Fibroblast of lung (primary cell): ENCODE measurements at regions not wholly inside any gene's neighbourhood (a gene's known extent, or its start where the extent isn't known, plus 50 kb on each side); places are given as distances from the start of the nearest gene placed in this dataset.

ENCODE experiments used
- DNase-seq, 2 donors: peaks; one replicate each; pipeline versions ENCODE4 v3.0.0 to v3.0.0-alpha.2; 2010; ENCODE audit warnings: low read depth in 2 of 2
- H2AFZ ChIP-seq: 2 replicates; pipeline ENCODE4 v1.5.1; 2012; ENCODE audit warnings: low read length, control low read depth, inconsistent platforms
- H3K27ac ChIP-seq: 2 replicates; pipeline ENCODE4 v1.5.1; 2011; ENCODE audit warnings: low read length, control low read depth; ENCODE audit not compliant: insufficient read depth
- H3K27me3 ChIP-seq: 2 replicates; pipeline ENCODE4 v1.5.1; 2011; ENCODE audit warnings: mild to moderate bottlenecking, low read length; ENCODE audit not compliant: control insufficient read depth, insufficient read depth
- H3K36me3 ChIP-seq: 2 replicates; pipeline ENCODE4 v1.5.1; 2011; ENCODE audit warnings: low read length; ENCODE audit not compliant: control insufficient read depth, insufficient read depth
- H3K4me1 ChIP-seq: 2 replicates; pipeline ENCODE4 v1.5.1; 2011; ENCODE audit warnings: low read length; ENCODE audit not compliant: control insufficient read depth, insufficient read depth; ENCODE audit errors: extremely low read depth
- H3K4me2 ChIP-seq: 2 replicates; pipeline ENCODE4 v1.5.1; 2011; ENCODE audit warnings: low read length, control low read depth; ENCODE audit not compliant: insufficient read depth; ENCODE audit errors: extremely low read depth
- H3K4me3 ChIP-seq, 4 experiments: fragments of 200-600 bp in 1 of 4; sonication (generic) in 1 of 4; replicated peaks in 1 of 4; 2 replicates each; pipeline ENCODE4 v1.5.1; 2011 to 2016; ENCODE audit warnings: low read length in 4 of 4, low read depth in 3 of 4, mild to moderate bottlenecking in 3 of 4, control low read depth in 2 of 4, inconsistent platforms in 1 of 4, mixed read lengths in 1 of 4; ENCODE audit not compliant: insufficient read depth in 1 of 4; ENCODE audit errors: control extremely low read depth in 1 of 4
- H3K79me2 ChIP-seq: 2 replicates; pipeline ENCODE4 v1.5.1; 2012; ENCODE audit warnings: mild to moderate bottlenecking, low read length, inconsistent platforms; ENCODE audit not compliant: control insufficient read depth, insufficient read depth
- H3K9ac ChIP-seq: 2 replicates; pipeline ENCODE4 v1.5.1; 2011; ENCODE audit warnings: mild to moderate bottlenecking, low read length, control low read depth; ENCODE audit not compliant: insufficient read depth
- H3K9me3 ChIP-seq: 2 replicates; pipeline ENCODE4 v1.5.1; 2012; ENCODE audit warnings: low read depth, low read length; ENCODE audit not compliant: control insufficient read depth, insufficient read depth
- H4K20me1 ChIP-seq: 2 replicates; pipeline ENCODE4 v1.5.1; 2011; ENCODE audit warnings: low read length; ENCODE audit not compliant: control insufficient read depth, insufficient read depth; ENCODE audit errors: extremely low read depth
- CTCF ChIP-seq, 2 donors: IDR thresholded peaks in 1 of 2; conservative IDR thresholded peaks in 1 of 2; 1 replicate in 1 of 2; 2 replicates in 1 of 2; pipeline ENCODE4 v1.5.1; 2011 to 2012; ENCODE audit warnings: low read length in 2 of 2, control low read depth in 1 of 2, inconsistent platforms in 1 of 2, low read depth in 1 of 2, mild to moderate bottlenecking in 1 of 2
- EZH2 ChIP-seq: IDR thresholded peaks from 2 replicates; pipeline ENCODE4 v1.5.1; 2012; ENCODE audit warnings: low read length, control low read depth, mild to moderate bottlenecking; ENCODE audit errors: missing control alignments

GRCh38 chr18:7479756-7480155 lies 87.4 kb upstream of the PTPRM start:
- no peaks in the 10 kb centered on the region for H3K27me3 ChIP-seq
- TF ChIP-seq CTCF (conservative IDR thresholded peaks at IDR 0.05 in 1 of 2, IDR thresholded peaks at IDR 0.05 in 1 of 2; ENCODE audit: low read depth in 1 of 2, low read length in 2 of 2) (no peak), EZH2 (no peak)
- peak in 1 of 2 donors; percentile 15 for DNase-seq
- H4K20me1 ChIP-seq = no peaks in the 10 kb centered on the region
- H2AFZ ChIP-seq = no peak overlapping the region
- no peak overlapping the region for H3K9ac ChIP-seq
- H3K27ac ChIP-seq = no peak overlapping the region
- no peaks in the 10 kb centered on the region for H3K4me1 ChIP-seq
- H3K4me2 ChIP-seq = no peak overlapping the region
- no peaks in the 10 kb centered on the region for H3K9me3 ChIP-seq
- no peak overlapping the region for H3K4me3 ChIP-seq
- no peaks in the 10 kb centered on the region for H3K79me2 ChIP-seq
- no peaks in the 10 kb centered on the region for H3K36me3 ChIP-seq

- Histone ChIP-seq H3K4me1 (no peaks in the 10 kb centered on the region), H3K36me3 (no peaks in the 10 kb centered on the region), H3K4me3 (no peak overlapping the region), H3K79me2 (no peaks in the 10 kb centered on the region), H2AFZ (no peak overlapping the region), H3K27me3 (no peaks in the 10 kb centered on the region), H3K27ac (no peak overlapping the region), H3K4me2 (no peak overlapping the region), H3K9me3 (no peaks in the 10 kb centered on the region), H3K9ac (no peak overlapping the region), H4K20me1 (no peaks in the 10 kb centered on the region)
- no peak for DNase-seq
- TF ChIP-seq EZH2 (no peak), CTCF (conservative IDR thresholded peaks at IDR 0.05 in 1 of 2, IDR thresholded peaks at IDR 0.05 in 1 of 2; ENCODE audit: low read depth in 1 of 2, low read length in 2 of 2) (no peak)
Observed at GRCh38 chr18:7480879-7481278, 86.2 kb upstream of the PTPRM start.

DNA sequence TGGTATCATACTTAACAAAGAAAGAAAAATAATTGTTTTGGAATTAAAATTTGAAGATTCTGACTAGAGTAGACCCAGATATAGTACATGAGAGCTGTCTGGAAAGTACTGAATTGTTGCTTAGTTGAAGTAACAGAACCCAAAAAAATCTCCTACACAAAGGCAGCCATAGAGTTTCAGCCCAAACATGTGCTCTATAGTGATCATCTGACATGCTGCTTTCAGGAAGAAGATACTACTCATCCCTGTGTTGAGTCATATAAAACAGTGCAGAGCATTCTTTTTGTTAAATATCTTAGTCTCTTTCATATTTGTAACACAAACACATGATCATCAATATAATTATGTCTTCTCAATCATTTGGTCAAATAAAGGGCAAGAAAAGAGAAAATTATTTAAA lies 84.8 kb upstream of the PTPRM start:
- Histone ChIP-seq H3K79me2 (no peaks in the 10 kb centered on the region), H3K27ac (no peak overlapping the region), H3K4me2 (no peak overlapping the region), H4K20me1 (no peaks in the 10 kb centered on the region), H3K9me3 (no peaks in the 10 kb centered on the region), H3K36me3 (no peaks in the 10 kb centered on the region), H3K4me1 (no peaks in the 10 kb centered on the region), H3K4me3 (no peak overlapping the region), H3K9ac (no peak overlapping the region), H2AFZ (no peak overlapping the region), H3K27me3 (no peaks in the 10 kb centered on the region)
- TF ChIP-seq CTCF (conservative IDR thresholded peaks at IDR 0.05 in 1 of 2, IDR thresholded peaks at IDR 0.05 in 1 of 2; ENCODE audit: low read depth in 1 of 2, low read length in 2 of 2) (no peak), EZH2 (no peak)
- no peak for DNase-seq
